ENCODE measurements at regions not wholly inside any gene's neighbourhood (a gene's known extent, or its start where the extent isn't known, plus 50 kb on each side); places are given as distances from the start of the nearest gene placed in this dataset.
"Not testable (repeated sequence)": the region's sequence is repeated elsewhere in the genome, so short reads cannot be mapped to it uniquely, and the experiment has no call there.

DNA sequence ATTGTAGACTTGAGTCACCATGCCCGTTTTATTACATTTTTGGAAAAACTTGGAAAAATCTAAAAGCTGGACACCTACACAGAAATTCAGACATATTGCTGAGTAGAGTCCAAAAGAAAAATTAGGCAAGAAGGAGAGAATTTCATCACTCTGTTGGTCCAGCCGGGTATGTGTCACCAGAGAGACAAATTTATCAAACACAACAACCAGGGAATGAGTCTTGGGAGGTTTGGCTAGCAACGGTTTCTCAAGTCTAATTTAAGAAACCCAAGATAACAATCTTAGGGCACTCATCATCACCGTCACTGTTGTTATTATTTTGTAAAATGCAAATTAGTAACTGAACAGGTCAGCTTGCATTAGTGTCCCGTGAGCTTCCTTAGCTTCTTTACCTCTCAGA is 197.5 kb upstream of the C2CD4B start:
- Histone ChIP-seq H3K9me3 (ENCODE audit: control insufficient read depth in 1 of 2, low read length in 2 of 2) (no peaks in the 10 kb centered on the region), H3K4me1 (ENCODE audit: control insufficient read depth in 1 of 2, insufficient read depth in 2 of 2, low read length in 2 of 2) (no peaks in the 10 kb centered on the region), H3K27ac (ENCODE audit: low read depth, low read length) (no peak overlapping the region), H3K9ac (ENCODE audit: low read depth in 1 of 2, low read length in 2 of 2) (no peak overlapping the region), H3K36me3 (ENCODE audit: control insufficient read depth in 1 of 2, insufficient read depth in 2 of 2, low read length in 2 of 2) (no peaks in the 10 kb centered on the region), H3K27me3 (ENCODE audit: control insufficient read depth in 1 of 2, insufficient read depth in 2 of 2, low read length in 2 of 2) (no peaks in the 10 kb centered on the region), H3K4me3 (ENCODE audit: low read depth in 1 of 2, low read length in 2 of 2) (no peak overlapping the region)

DNA sequence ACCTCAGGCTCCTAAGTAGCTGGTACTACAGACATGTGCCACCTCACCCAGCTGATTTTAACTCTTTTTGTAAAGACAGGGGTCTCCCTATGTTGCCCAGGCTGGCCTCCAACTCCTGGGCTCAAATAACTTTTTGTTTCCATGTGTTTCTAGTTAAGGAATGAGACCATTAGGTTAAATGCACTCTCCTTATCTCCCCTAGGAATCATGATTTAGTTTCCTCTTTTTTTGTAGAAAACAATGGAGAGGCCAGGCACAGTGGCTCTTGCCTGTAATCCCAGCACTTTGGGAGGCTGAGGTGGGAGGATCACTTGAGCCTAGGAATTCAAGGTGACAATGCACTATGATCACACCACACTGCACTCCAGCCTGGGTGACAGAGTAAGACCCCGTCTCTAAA is 198.8 kb upstream of the C2CD4B start:
- no peaks in the 10 kb centered on the region for H3K9me3 ChIP-seq (ENCODE audit: control insufficient read depth in 1 of 2, low read length in 2 of 2)
- no peak overlapping the region for H3K4me3 ChIP-seq (ENCODE audit: low read depth in 1 of 2, low read length in 2 of 2)
- no peaks in the 10 kb centered on the region for H3K4me1 ChIP-seq (ENCODE audit: control insufficient read depth in 1 of 2, insufficient read depth in 2 of 2, low read length in 2 of 2)
- H3K27ac ChIP-seq (ENCODE audit: low read depth, low read length), result no peak overlapping the region
- no peaks in the 10 kb centered on the region for H3K27me3 ChIP-seq (ENCODE audit: control insufficient read depth in 1 of 2, insufficient read depth in 2 of 2, low read length in 2 of 2)
- no peak overlapping the region for H3K9ac ChIP-seq (ENCODE audit: low read depth in 1 of 2, low read length in 2 of 2)
- no peaks in the 10 kb centered on the region for H3K36me3 ChIP-seq (ENCODE audit: control insufficient read depth in 1 of 2, insufficient read depth in 2 of 2, low read length in 2 of 2)

DNA sequence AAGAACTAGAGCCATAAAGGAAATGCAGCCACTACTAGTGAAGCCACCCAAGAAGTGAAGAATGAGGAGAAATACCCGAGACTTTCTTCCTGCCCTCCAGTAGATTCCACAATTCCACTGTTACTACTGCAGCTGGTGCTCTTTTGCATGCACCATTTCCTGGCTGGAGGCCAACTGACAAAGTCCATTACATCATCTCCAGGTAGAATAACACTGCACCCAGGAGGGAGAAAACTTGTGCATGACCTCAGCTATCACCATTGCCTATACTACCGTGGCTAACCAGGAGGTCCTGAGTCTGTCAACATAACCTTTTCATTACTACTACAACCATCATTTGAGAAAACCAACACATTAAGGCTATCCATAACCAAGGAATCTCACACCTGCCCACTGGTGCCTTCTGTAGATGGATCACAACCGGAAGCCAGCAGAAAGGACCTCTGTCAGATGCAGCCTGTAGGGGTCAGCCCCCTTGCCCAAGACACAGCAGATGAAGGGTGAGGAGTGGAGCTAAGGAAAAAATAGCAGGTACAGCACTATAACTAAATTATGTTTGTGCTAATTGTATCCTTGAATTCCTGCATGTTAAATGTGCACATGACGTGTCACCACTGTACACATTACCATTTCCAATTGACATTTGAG is 200.8 kb upstream of the C2CD4B start:
- Histone ChIP-seq H3K27me3 (ENCODE audit: control insufficient read depth in 1 of 2, insufficient read depth in 2 of 2, low read length in 2 of 2) (no peaks in the 10 kb centered on the region), H3K4me1 (ENCODE audit: control insufficient read depth in 1 of 2, insufficient read depth in 2 of 2, low read length in 2 of 2) (no peaks in the 10 kb centered on the region), H3K36me3 (ENCODE audit: control insufficient read depth in 1 of 2, insufficient read depth in 2 of 2, low read length in 2 of 2) (no peaks in the 10 kb centered on the region)

DNA sequence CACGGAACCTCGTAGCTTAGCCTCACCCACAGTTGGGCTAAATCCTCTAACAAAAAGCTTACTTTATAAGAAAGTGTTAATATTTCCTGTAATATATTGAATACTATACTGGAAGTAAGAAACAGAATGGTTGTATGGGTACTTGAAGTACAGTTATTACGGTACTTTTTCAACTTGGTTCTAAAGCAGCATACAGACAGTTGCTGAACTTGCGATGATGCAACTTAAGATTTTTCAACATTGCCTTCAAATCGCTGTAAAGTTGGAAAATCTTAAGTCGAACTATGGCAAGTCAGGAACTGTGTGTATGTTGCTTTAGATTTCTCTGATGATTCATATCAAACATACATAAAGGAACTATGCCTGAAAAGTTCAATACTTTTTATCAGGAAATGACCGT is 204.4 kb upstream of the C2CD4B start:
- no peak overlapping the region for H3K27ac ChIP-seq (ENCODE audit: low read depth, low read length)
- no peaks in the 10 kb centered on the region for H3K9me3 ChIP-seq (ENCODE audit: control insufficient read depth in 1 of 2, low read length in 2 of 2)
- H3K9ac ChIP-seq (ENCODE audit: low read depth in 1 of 2, low read length in 2 of 2), result no peak overlapping the region
- no peaks in the 10 kb centered on the region for H3K27me3 ChIP-seq (ENCODE audit: control insufficient read depth in 1 of 2, insufficient read depth in 2 of 2, low read length in 2 of 2)
- H3K4me3 ChIP-seq (ENCODE audit: low read depth in 1 of 2, low read length in 2 of 2), result no peak overlapping the region
- H3K36me3 ChIP-seq (ENCODE audit: control insufficient read depth in 1 of 2, insufficient read depth in 2 of 2, low read length in 2 of 2), result no peaks in the 10 kb centered on the region
- no peaks in the 10 kb centered on the region for H3K4me1 ChIP-seq (ENCODE audit: control insufficient read depth in 1 of 2, insufficient read depth in 2 of 2, low read length in 2 of 2)

More for the DNA sequence above, 200.8 kb upstream of the C2CD4B start:
- Histone ChIP-seq H3K9ac (ENCODE audit: low read depth in 1 of 2, low read length in 2 of 2) (no peak overlapping the region), H3K27ac (ENCODE audit: low read depth, low read length) (no peak overlapping the region), H3K4me3 (ENCODE audit: low read depth in 1 of 2, low read length in 2 of 2) (no peak overlapping the region), H3K9me3 (ENCODE audit: control insufficient read depth in 1 of 2, low read length in 2 of 2) (no peaks in the 10 kb centered on the region)

- H3K4me1 ChIP-seq (ENCODE audit: control insufficient read depth in 1 of 2, insufficient read depth in 2 of 2, low read length in 2 of 2); H3K9ac ChIP-seq (ENCODE audit: low read depth in 1 of 2, low read length in 2 of 2); H3K36me3 ChIP-seq (ENCODE audit: control insufficient read depth in 1 of 2, insufficient read depth in 2 of 2, low read length in 2 of 2); H3K27ac ChIP-seq (ENCODE audit: low read depth, low read length); H3K9me3 ChIP-seq (ENCODE audit: control insufficient read depth in 1 of 2, low read length in 2 of 2); H3K4me3 ChIP-seq (ENCODE audit: low read depth in 1 of 2, low read length in 2 of 2); H3K27me3 ChIP-seq (ENCODE audit: control insufficient read depth in 1 of 2, insufficient read depth in 2 of 2, low read length in 2 of 2): not testable (repeated sequence)
Observed at GRCh38 chr15:62371683-62372082, 206.6 kb upstream of the C2CD4B start.

DNA sequence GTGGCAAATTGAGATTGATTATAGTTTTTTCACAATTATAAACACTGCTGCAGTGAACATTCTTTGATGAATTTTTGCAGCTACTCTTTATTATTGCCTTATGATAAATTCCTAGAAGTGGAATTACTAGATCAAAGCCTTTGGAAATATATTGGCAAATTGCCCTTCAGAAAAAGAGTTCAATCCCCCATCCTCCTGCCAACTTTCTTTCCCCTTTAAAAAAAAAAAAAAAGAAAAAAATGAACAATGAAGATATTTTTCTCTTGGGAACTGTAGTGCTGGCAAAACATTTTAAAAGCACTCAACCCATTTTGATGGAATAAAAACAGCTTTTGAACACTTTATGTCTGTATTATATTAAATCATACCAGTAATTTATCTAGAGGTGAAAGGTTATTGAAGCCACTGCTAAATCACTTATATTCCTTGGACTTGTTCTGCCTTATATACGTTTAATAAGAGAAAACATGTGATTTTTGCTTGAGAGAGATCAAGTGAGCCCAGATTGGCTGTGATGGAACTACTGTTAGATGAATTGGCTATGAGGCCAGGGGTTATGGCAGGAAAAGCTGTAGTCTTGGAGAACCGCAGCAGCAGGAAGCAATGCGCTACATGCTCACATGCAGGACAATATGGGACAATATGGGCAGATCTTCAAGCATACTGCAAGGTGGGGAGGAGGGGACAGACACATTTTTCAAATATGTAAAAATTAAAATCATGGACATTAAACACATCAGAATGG is 212.8 kb upstream of the C2CD4B start:
- Histone ChIP-seq H3K9ac (ENCODE audit: low read depth in 1 of 2, low read length in 2 of 2) (no peak overlapping the region), H3K4me3 (ENCODE audit: low read depth in 1 of 2, low read length in 2 of 2) (no peak overlapping the region), H3K27ac (ENCODE audit: low read depth, low read length) (no peak overlapping the region), H3K36me3 (ENCODE audit: control insufficient read depth in 1 of 2, insufficient read depth in 2 of 2, low read length in 2 of 2) (no peaks in the 10 kb centered on the region), H3K9me3 (ENCODE audit: control insufficient read depth in 1 of 2, low read length in 2 of 2) (no peaks in the 10 kb centered on the region), H3K4me1 (ENCODE audit: control insufficient read depth in 1 of 2, insufficient read depth in 2 of 2, low read length in 2 of 2) (no peaks in the 10 kb centered on the region), H3K27me3 (ENCODE audit: control insufficient read depth in 1 of 2, insufficient read depth in 2 of 2, low read length in 2 of 2) (peaks cover 0 to 3% of the 10 kb centered on the region in 2 donors)

DNA sequence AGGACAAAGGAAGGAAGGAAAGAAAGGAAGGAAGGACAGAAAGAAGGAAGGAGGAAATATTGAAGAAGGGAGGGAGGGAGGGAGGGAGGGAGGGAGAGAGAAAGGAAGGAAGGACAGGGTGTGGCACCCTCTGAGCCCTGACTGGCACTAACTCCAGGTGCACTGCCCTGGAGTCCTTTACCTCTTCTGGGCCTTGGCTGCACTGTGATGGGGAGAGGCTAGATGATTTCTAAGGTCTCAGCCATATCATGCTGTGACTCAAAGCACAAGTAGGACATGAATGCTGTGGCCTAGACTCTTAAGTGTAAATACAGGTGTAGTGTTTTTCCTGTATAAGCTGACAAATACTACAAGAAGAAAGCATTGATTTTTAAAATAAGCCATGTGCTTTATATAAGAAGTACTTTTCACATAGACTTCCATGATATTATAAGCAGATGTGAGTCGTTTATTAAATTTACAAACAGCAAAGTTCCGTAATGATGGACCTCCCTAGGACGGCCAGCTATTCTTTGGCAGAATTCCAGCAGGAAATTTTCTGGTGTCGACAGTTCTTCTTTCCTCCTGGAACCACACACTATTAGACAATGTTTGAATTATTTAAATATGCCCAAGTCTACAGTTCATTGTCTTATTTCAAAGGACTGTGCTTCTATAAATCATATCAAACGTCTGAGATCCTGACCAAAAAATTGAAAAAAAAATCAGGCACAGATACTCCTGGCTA is 213.8 kb upstream of the C2CD4B start:
- Histone ChIP-seq H3K4me3 (ENCODE audit: low read depth in 1 of 2, low read length in 2 of 2) (no peak overlapping the region), H3K9ac (ENCODE audit: low read depth in 1 of 2, low read length in 2 of 2) (no peak overlapping the region), H3K27ac (ENCODE audit: low read depth, low read length) (no peak overlapping the region), H3K27me3 (ENCODE audit: control insufficient read depth in 1 of 2, insufficient read depth in 2 of 2, low read length in 2 of 2) (peaks cover 0 to 3% of the 10 kb centered on the region in 2 donors), H3K9me3 (ENCODE audit: control insufficient read depth in 1 of 2, low read length in 2 of 2) (no peaks in the 10 kb centered on the region), H3K36me3 (ENCODE audit: control insufficient read depth in 1 of 2, insufficient read depth in 2 of 2, low read length in 2 of 2) (no peaks in the 10 kb centered on the region), H3K4me1 (ENCODE audit: control insufficient read depth in 1 of 2, insufficient read depth in 2 of 2, low read length in 2 of 2) (no peaks in the 10 kb centered on the region)

- H3K27ac ChIP-seq (ENCODE audit: low read depth, low read length), result no peak overlapping the region
- H3K9ac ChIP-seq (ENCODE audit: low read depth in 1 of 2, low read length in 2 of 2), result no peak overlapping the region
- no peaks in the 10 kb centered on the region for H3K9me3 ChIP-seq (ENCODE audit: control insufficient read depth in 1 of 2, low read length in 2 of 2)
Observed at GRCh38 chr15:62380011-62380410, 214.9 kb upstream of the C2CD4B start.

DNA sequence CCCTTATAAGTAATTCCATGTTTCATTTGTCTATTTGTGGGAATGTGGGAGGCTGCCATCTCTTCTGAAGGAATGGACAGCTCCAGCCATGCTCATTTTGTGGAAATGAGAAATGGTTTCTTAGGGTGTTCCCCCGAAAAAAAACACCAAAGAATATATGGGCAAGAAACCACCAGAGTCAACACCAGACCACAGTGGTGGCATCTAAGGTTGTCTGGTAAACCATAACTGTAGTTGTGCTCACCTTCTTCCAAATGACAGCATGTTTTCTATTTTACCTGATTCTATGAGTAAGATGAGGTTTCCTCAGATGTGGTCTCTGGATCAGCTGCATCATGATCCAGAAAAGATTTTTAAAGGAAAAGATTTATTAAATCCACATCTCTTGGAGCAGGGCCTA is 217.0 kb upstream of the C2CD4B start:
- Histone ChIP-seq H3K36me3 (ENCODE audit: control insufficient read depth in 1 of 2, insufficient read depth in 2 of 2, low read length in 2 of 2) (no peaks in the 10 kb centered on the region), H3K9me3 (ENCODE audit: control insufficient read depth in 1 of 2, low read length in 2 of 2) (no peaks in the 10 kb centered on the region), H3K9ac (ENCODE audit: low read depth in 1 of 2, low read length in 2 of 2) (no peak overlapping the region), H3K27me3 (ENCODE audit: control insufficient read depth in 1 of 2, insufficient read depth in 2 of 2, low read length in 2 of 2) (peaks cover 0 to 3% of the 10 kb centered on the region in 2 donors), H3K4me3 (ENCODE audit: low read depth in 1 of 2, low read length in 2 of 2) (no peak overlapping the region), H3K4me1 (ENCODE audit: control insufficient read depth in 1 of 2, insufficient read depth in 2 of 2, low read length in 2 of 2) (no peaks in the 10 kb centered on the region), H3K27ac (ENCODE audit: low read depth, low read length) (no peak overlapping the region)

More at GRCh38 chr15:62380011-62380410, 214.9 kb upstream of the C2CD4B start:
- Histone ChIP-seq H3K4me1 (ENCODE audit: control insufficient read depth in 1 of 2, insufficient read depth in 2 of 2, low read length in 2 of 2) (no peaks in the 10 kb centered on the region), H3K36me3 (ENCODE audit: control insufficient read depth in 1 of 2, insufficient read depth in 2 of 2, low read length in 2 of 2) (no peaks in the 10 kb centered on the region), H3K27me3 (ENCODE audit: control insufficient read depth in 1 of 2, insufficient read depth in 2 of 2, low read length in 2 of 2) (peaks cover 0 to 3% of the 10 kb centered on the region in 2 donors), H3K4me3 (ENCODE audit: low read depth in 1 of 2, low read length in 2 of 2) (no peak overlapping the region)
